ENCODE measurements at regions not wholly inside any gene's neighbourhood (a gene's known extent, or its start where the extent isn't known, plus 50 kb on each side); places are given as distances from the start of the nearest gene placed in this dataset.

- POLR2A ChIA-PET, result no interaction called here
- Histone ChIP-seq H3K9me3 (ENCODE audit: control extremely low read depth in 1 of 5, control insufficient read depth in 4 of 5, insufficient read depth in 2 of 5, low read depth in 1 of 5, low read length in 4 of 5) (peaks cover 0 to 5% (median 3%) of the 10 kb centered on the region in 5 experiments), H3K4me3 (ENCODE audit: control insufficient read depth in 1 of 7, extremely low read depth in 1 of 7, insufficient read depth in 4 of 7, low read depth in 2 of 7, low read length in 6 of 7) (no peak overlapping the region), H3K4me1 (ENCODE audit: control extremely low read depth in 1 of 4, control insufficient read depth in 4 of 4, insufficient read depth in 4 of 4, low read length in 3 of 4) (peaks cover 0 to 10% (median 4%) of the 10 kb centered on the region in 4 experiments), H3K27me3 (replicated peaks in 2 of 5; ENCODE audit: control insufficient read depth in 4 of 5, insufficient read depth in 5 of 5, low read length in 4 of 5) (no peaks in the 10 kb centered on the region), H3K36me3 (ENCODE audit: control insufficient read depth in 4 of 4, insufficient read depth in 4 of 4, low read length in 3 of 4) (no peaks in the 10 kb centered on the region), H3K27ac (ENCODE audit: insufficient read depth in 1 of 2, low read depth in 1 of 2, low read length in 2 of 2, poor library complexity in 1 of 2, severe bottlenecking in 2 of 2) (no peak overlapping the region)
- CTCF ChIA-PET, result interaction anchor here (1.1 to 1.4 kb wide), 2 partner anchors 27 to 29 kb away, joined by 3 read pairs; no protein-coding TSS in a partner anchor
- WGBS (ENCODE audit: insufficient coverage), result 95% methylated on average over 2 of the region's 5 CpGs
- DNase-seq, result no peak
Observed at GRCh38 chr5:173831196-173831914, 56.8 kb upstream of the CPEB4 start.

- no peak overlapping the region for H3K4me3 ChIP-seq (ENCODE audit: control insufficient read depth in 1 of 7, extremely low read depth in 1 of 7, insufficient read depth in 4 of 7, low read depth in 2 of 7, low read length in 6 of 7)
- no peaks in the 10 kb centered on the region for H3K36me3 ChIP-seq (ENCODE audit: control insufficient read depth in 4 of 4, insufficient read depth in 4 of 4, low read length in 3 of 4)
- ChIA-PET POLR2A (interaction anchor here (0.6 kb wide), 1 partner anchor 19 kb away, joined by 4 read pairs; no protein-coding TSS in a partner anchor), CTCF (interaction anchor here (1.1 kb wide), 1 partner anchor 26 kb away, joined by 3 read pairs; no protein-coding TSS in a partner anchor)
- no peak overlapping the region for H3K27ac ChIP-seq (ENCODE audit: insufficient read depth in 1 of 2, low read depth in 1 of 2, low read length in 2 of 2, poor library complexity in 1 of 2, severe bottlenecking in 2 of 2)
- 96% methylated on average over 5 of the region's 7 CpGs for WGBS (ENCODE audit: insufficient coverage)
- H3K4me1 ChIP-seq (ENCODE audit: control extremely low read depth in 1 of 4, control insufficient read depth in 4 of 4, insufficient read depth in 4 of 4, low read length in 3 of 4), result peaks cover 0 to 10% (median 4%) of the 10 kb centered on the region in 4 experiments
- H3K9me3 ChIP-seq (ENCODE audit: control extremely low read depth in 1 of 5, control insufficient read depth in 4 of 5, insufficient read depth in 2 of 5, low read depth in 1 of 5, low read length in 4 of 5), result peaks cover 0 to 5% (median 3%) of the 10 kb centered on the region in 5 experiments
- H3K27me3 ChIP-seq (replicated peaks in 2 of 5; ENCODE audit: control insufficient read depth in 4 of 5, insufficient read depth in 5 of 5, low read length in 4 of 5), result no peaks in the 10 kb centered on the region
- DNase-seq, result no peak
Observed at GRCh38 chr5:173832386-173832785, 55.8 kb upstream of the CPEB4 start.

- ChIA-PET CTCF (interaction anchor here (0.6 to 1.2 kb wide), 2 partner anchors 13 to 76 kb away, joined by 3 read pairs; no protein-coding TSS in a partner anchor), POLR2A (no interaction called here)
- Histone ChIP-seq H3K4me1 (ENCODE audit: control extremely low read depth in 1 of 4, control insufficient read depth in 4 of 4, insufficient read depth in 4 of 4, low read length in 3 of 4) (peaks cover 0 to 10% (median 4%) of the 10 kb centered on the region in 4 experiments), H3K36me3 (ENCODE audit: control insufficient read depth in 4 of 4, insufficient read depth in 4 of 4, low read length in 3 of 4) (no peaks in the 10 kb centered on the region), H3K27ac (ENCODE audit: insufficient read depth in 1 of 2, low read depth in 1 of 2, low read length in 2 of 2, poor library complexity in 1 of 2, severe bottlenecking in 2 of 2) (no peak overlapping the region), H3K4me3 (ENCODE audit: control insufficient read depth in 1 of 7, extremely low read depth in 1 of 7, insufficient read depth in 4 of 7, low read depth in 2 of 7, low read length in 6 of 7) (no peak overlapping the region), H3K9me3 (ENCODE audit: control extremely low read depth in 1 of 5, control insufficient read depth in 4 of 5, insufficient read depth in 2 of 5, low read depth in 1 of 5, low read length in 4 of 5) (no peaks in the 10 kb centered on the region), H3K27me3 (replicated peaks in 2 of 5; ENCODE audit: control insufficient read depth in 4 of 5, insufficient read depth in 5 of 5, low read length in 4 of 5) (no peaks in the 10 kb centered on the region)
- no peak for DNase-seq
- 91% methylated on average over 8 of the region's 13 CpGs for WGBS (ENCODE audit: insufficient coverage)
Observed at GRCh38 chr5:173833196-173833985, 54.8 kb upstream of the CPEB4 start.

GRCh38 chr5:173834071-173834771 lies 53.9 kb upstream of the CPEB4 start:
- Histone ChIP-seq H3K27me3 (replicated peaks in 2 of 5; ENCODE audit: control insufficient read depth in 4 of 5, insufficient read depth in 5 of 5, low read length in 4 of 5) (no peaks in the 10 kb centered on the region), H3K4me1 (ENCODE audit: control extremely low read depth in 1 of 4, control insufficient read depth in 4 of 4, insufficient read depth in 4 of 4, low read length in 3 of 4) (peaks cover 0 to 10% (median 4%) of the 10 kb centered on the region in 4 experiments), H3K27ac (ENCODE audit: insufficient read depth in 1 of 2, low read depth in 1 of 2, low read length in 2 of 2, poor library complexity in 1 of 2, severe bottlenecking in 2 of 2) (no peak overlapping the region), H3K9me3 (ENCODE audit: control extremely low read depth in 1 of 5, control insufficient read depth in 4 of 5, insufficient read depth in 2 of 5, low read depth in 1 of 5, low read length in 4 of 5) (no peaks in the 10 kb centered on the region), H3K36me3 (ENCODE audit: control insufficient read depth in 4 of 4, insufficient read depth in 4 of 4, low read length in 3 of 4) (no peaks in the 10 kb centered on the region), H3K4me3 (ENCODE audit: control insufficient read depth in 1 of 7, extremely low read depth in 1 of 7, insufficient read depth in 4 of 7, low read depth in 2 of 7, low read length in 6 of 7) (no peak overlapping the region)
- DNase-seq, result no peak
- ChIA-PET CTCF (interaction anchor here (0.6 kb wide), 1 partner anchor 12 kb away, joined by 3 read pairs; no protein-coding TSS in a partner anchor), POLR2A (no interaction called here)
- WGBS (ENCODE audit: insufficient coverage), result 90% methylated on average over 5 of the region's 7 CpGs

- 89% methylated on average over 3 of the region's 3 CpGs for WGBS (ENCODE audit: insufficient coverage)
- CTCF ChIA-PET, result interaction anchor here (1.4 kb wide), 1 partner anchor 36 kb away, joined by 3 read pairs; no protein-coding TSS in a partner anchor
- H3K27me3 ChIP-seq (replicated peaks in 2 of 5; ENCODE audit: control insufficient read depth in 4 of 5, insufficient read depth in 5 of 5, low read length in 4 of 5), result no peaks in the 10 kb centered on the region
- DNase-seq, result no peak
- no peaks in the 10 kb centered on the region for H3K36me3 ChIP-seq (ENCODE audit: control insufficient read depth in 4 of 4, insufficient read depth in 4 of 4, low read length in 3 of 4)
- peaks cover 0 to 10% (median 4%) of the 10 kb centered on the region in 4 experiments for H3K4me1 ChIP-seq (ENCODE audit: control extremely low read depth in 1 of 4, control insufficient read depth in 4 of 4, insufficient read depth in 4 of 4, low read length in 3 of 4)
- no peaks in the 10 kb centered on the region for H3K9me3 ChIP-seq (ENCODE audit: control extremely low read depth in 1 of 5, control insufficient read depth in 4 of 5, insufficient read depth in 2 of 5, low read depth in 1 of 5, low read length in 4 of 5)
- H3K4me3 ChIP-seq (ENCODE audit: control insufficient read depth in 1 of 7, extremely low read depth in 1 of 7, insufficient read depth in 4 of 7, low read depth in 2 of 7, low read length in 6 of 7), result no peak overlapping the region
- POLR2A ChIA-PET, result interaction anchor here (0.6 kb wide), 2 partner anchors 56 to 304 kb away, joined by 4 to 5 read pairs; no protein-coding TSS in a partner anchor
- no peak overlapping the region for H3K27ac ChIP-seq (ENCODE audit: insufficient read depth in 1 of 2, low read depth in 1 of 2, low read length in 2 of 2, poor library complexity in 1 of 2, severe bottlenecking in 2 of 2)
Observed at GRCh38 chr5:173835131-173835530, 53.0 kb upstream of the CPEB4 start.

GRCh38 chr5:173835661-173836060 lies 52.5 kb upstream of the CPEB4 start:
- H3K9me3 ChIP-seq (ENCODE audit: control extremely low read depth in 1 of 5, control insufficient read depth in 4 of 5, insufficient read depth in 2 of 5, low read depth in 1 of 5, low read length in 4 of 5), result no peaks in the 10 kb centered on the region
- CTCF ChIA-PET, result interaction anchor here (1.4 kb wide), 1 partner anchor 36 kb away, joined by 3 read pairs; no protein-coding TSS in a partner anchor
- H3K36me3 ChIP-seq (ENCODE audit: control insufficient read depth in 4 of 4, insufficient read depth in 4 of 4, low read length in 3 of 4), result no peaks in the 10 kb centered on the region
- H3K27ac ChIP-seq (ENCODE audit: insufficient read depth in 1 of 2, low read depth in 1 of 2, low read length in 2 of 2, poor library complexity in 1 of 2, severe bottlenecking in 2 of 2), result no peak overlapping the region
- DNase-seq, result no peak
- H3K4me3 ChIP-seq (ENCODE audit: control insufficient read depth in 1 of 7, extremely low read depth in 1 of 7, insufficient read depth in 4 of 7, low read depth in 2 of 7, low read length in 6 of 7), result no peak overlapping the region
- POLR2A ChIA-PET, result interaction anchor here (0.6 kb wide), 2 partner anchors 57 to 303 kb away, joined by 4 to 5 read pairs; no protein-coding TSS in a partner anchor
- WGBS (ENCODE audit: insufficient coverage), result 87% methylated on average over 5 of the region's 6 CpGs
- H3K4me1 ChIP-seq (ENCODE audit: control extremely low read depth in 1 of 4, control insufficient read depth in 4 of 4, insufficient read depth in 4 of 4, low read length in 3 of 4), result peaks cover 0 to 10% (median 4%) of the 10 kb centered on the region in 4 experiments
- H3K27me3 ChIP-seq (replicated peaks in 2 of 5; ENCODE audit: control insufficient read depth in 4 of 5, insufficient read depth in 5 of 5, low read length in 4 of 5), result no peaks in the 10 kb centered on the region

All from common myeloid progenitor, CD34-positive (primary cell).